GM06990 (cell line): ENCODE measurements at regions not wholly inside any gene's neighbourhood (a gene's known extent, or its start where the extent isn't known, plus 50 kb on each side); places are given as distances from the start of the nearest gene placed in this dataset.

Experiments used
- DNase-seq: peaks from one replicate; pipeline ENCODE4 v3.0.0-alpha.2; 2011; ENCODE audit not compliant: insufficient read length; ENCODE audit errors: extremely low read depth
- H3K27me3 ChIP-seq: replicated peaks from 2 replicates; pipeline ENCODE4 v1.6.0; 2011; ENCODE audit warnings: low read length; ENCODE audit not compliant: control insufficient read depth, insufficient read depth
- H3K36me3 ChIP-seq: 2 replicates; pipeline ENCODE4 v1.5.1; 2011; ENCODE audit warnings: low read length; ENCODE audit not compliant: control insufficient read depth, insufficient read depth
- H3K4me3 ChIP-seq: replicated peaks from 2 replicates; pipeline ENCODE4 v1.5.1; 2011; ENCODE audit warnings: low read depth, mild to moderate bottlenecking, control low read depth, low read length
- CTCF ChIP-seq: IDR thresholded peaks from 2 replicates; pipeline ENCODE4 v1.5.1; 2011; ENCODE audit warnings: low read length, control low read depth, mild to moderate bottlenecking, inconsistent platforms; ENCODE audit not compliant: insufficient read depth, poor library complexity, severe bottlenecking

- H3K36me3 ChIP-seq, result no peaks in the 10 kb centered on the region
- H3K4me3 ChIP-seq, result no peak overlapping the region
- no peak for TF ChIP-seq CTCF
- no peaks in the 10 kb centered on the region for H3K27me3 ChIP-seq
- no peak for DNase-seq
Observed at GRCh38 chr3:64278625-64279024, 53.4 kb upstream of the PRICKLE2 start.

- DNase-seq, result no peak
- H3K4me3 ChIP-seq, result no peak overlapping the region
- no peak for TF ChIP-seq CTCF
- no peaks in the 10 kb centered on the region for H3K36me3 ChIP-seq
- no peaks in the 10 kb centered on the region for H3K27me3 ChIP-seq
Observed at GRCh38 chr3:64276131-64276530, 50.9 kb upstream of the PRICKLE2 start.
